ENCODE measurements at regions not wholly inside any gene's neighbourhood (a gene's known extent, or its start where the extent isn't known, plus 50 kb on each side); places are given as distances from the start of the nearest gene placed in this dataset.
"Not testable (repeated sequence)": the region's sequence is repeated elsewhere in the genome, so short reads cannot be mapped to it uniquely, and the experiment has no call there.

GRCh38 chr9:99488131-99489059 is 266.3 kb downstream of the SEC61B start:
- no peak for DNase-seq (ENCODE audit: low read depth)
- Histone ChIP-seq H3K9me3 (ENCODE audit: control insufficient read depth, low read length) (peaks cover 4% of the 10 kb centered on the region), H3K27me3 (replicated peaks; ENCODE audit: control insufficient read depth, insufficient read depth, low read length) (no peaks in the 10 kb centered on the region), H3K9ac (ENCODE audit: low read length) (no peak overlapping the region), H3K4me1 (ENCODE audit: control insufficient read depth, insufficient read depth, low read length) (peaks cover 21% of the 10 kb centered on the region), H3K4me3 (ENCODE audit: low read length) (no peak overlapping the region), H3K36me3 (ENCODE audit: control insufficient read depth, insufficient read depth, low read length, severe bottlenecking) (no peaks in the 10 kb centered on the region)

- peak; percentile 77 for DNase-seq (ENCODE audit: low read depth)
- H3K4me3 ChIP-seq (ENCODE audit: low read length), result no peak overlapping the region
- no peaks in the 10 kb centered on the region for H3K27me3 ChIP-seq (replicated peaks; ENCODE audit: control insufficient read depth, insufficient read depth, low read length)
- H3K9me3 ChIP-seq (ENCODE audit: control insufficient read depth, low read length), result peaks cover 4% of the 10 kb centered on the region
- no peaks in the 10 kb centered on the region for H3K36me3 ChIP-seq (ENCODE audit: control insufficient read depth, insufficient read depth, low read length, severe bottlenecking)
- H3K4me1 ChIP-seq (ENCODE audit: control insufficient read depth, insufficient read depth, low read length), result peaks cover 21% of the 10 kb centered on the region
- H3K9ac ChIP-seq (ENCODE audit: low read length), result no peak overlapping the region
These were observed 267.0 kb downstream of the SEC61B start for GRCh38 chr9:99489060-99489413.

- DNase-seq (ENCODE audit: low read depth), result peak; percentile 89
- Histone ChIP-seq H3K4me1 (ENCODE audit: control insufficient read depth, insufficient read depth, low read length) (peaks cover 15% of the 10 kb centered on the region), H3K36me3 (ENCODE audit: control insufficient read depth, insufficient read depth, low read length, severe bottlenecking) (no peaks in the 10 kb centered on the region), H3K27me3 (replicated peaks; ENCODE audit: control insufficient read depth, insufficient read depth, low read length) (no peaks in the 10 kb centered on the region), H3K9me3 (ENCODE audit: control insufficient read depth, low read length) (no peaks in the 10 kb centered on the region), H3K4me3 (ENCODE audit: low read length) (no peak overlapping the region), H3K9ac (ENCODE audit: low read length) (no peak overlapping the region)
These were observed 268.6 kb downstream of the SEC61B start for GRCh38 chr9:99490729-99491128.

- Histone ChIP-seq H3K27me3 (replicated peaks; ENCODE audit: control insufficient read depth, insufficient read depth, low read length) (no peaks in the 10 kb centered on the region), H3K36me3 (ENCODE audit: control insufficient read depth, insufficient read depth, low read length, severe bottlenecking) (no peaks in the 10 kb centered on the region), H3K4me3 (ENCODE audit: low read length) (no peak overlapping the region), H3K9me3 (ENCODE audit: control insufficient read depth, low read length) (no peaks in the 10 kb centered on the region), H3K9ac (ENCODE audit: low read length) (no peak overlapping the region), H3K4me1 (ENCODE audit: control insufficient read depth, insufficient read depth, low read length) (peaks cover 10% of the 10 kb centered on the region)
- peak; percentile 75 for DNase-seq (ENCODE audit: low read depth)
These were observed 269.5 kb downstream of the SEC61B start for GRCh38 chr9:99491408-99492158.

GRCh38 chr9:99497641-99498040 is 275.6 kb downstream of the SEC61B start:
- Histone ChIP-seq H3K27me3 (replicated peaks; ENCODE audit: control insufficient read depth, insufficient read depth, low read length) (no peaks in the 10 kb centered on the region), H3K4me3 (ENCODE audit: low read length) (no peak overlapping the region), H3K4me1 (ENCODE audit: control insufficient read depth, insufficient read depth, low read length) (no peaks in the 10 kb centered on the region), H3K9me3 (ENCODE audit: control insufficient read depth, low read length) (peaks cover 4% of the 10 kb centered on the region), H3K36me3 (ENCODE audit: control insufficient read depth, insufficient read depth, low read length, severe bottlenecking) (no peaks in the 10 kb centered on the region), H3K9ac (ENCODE audit: low read length) (no peak overlapping the region)
- no peak for DNase-seq (ENCODE audit: low read depth)

- H3K9ac ChIP-seq (ENCODE audit: low read length); H3K4me3 ChIP-seq (ENCODE audit: low read length); H3K9me3 ChIP-seq (ENCODE audit: control insufficient read depth, low read length); H3K27me3 ChIP-seq (replicated peaks; ENCODE audit: control insufficient read depth, insufficient read depth, low read length); H3K4me1 ChIP-seq (ENCODE audit: control insufficient read depth, insufficient read depth, low read length); H3K36me3 ChIP-seq (ENCODE audit: control insufficient read depth, insufficient read depth, low read length, severe bottlenecking); DNase-seq (ENCODE audit: low read depth): not testable (repeated sequence)
These were observed 276.9 kb downstream of the SEC61B start for GRCh38 chr9:99498979-99499378.

GRCh38 chr9:99505936-99506335 is 283.9 kb downstream of the SEC61B start:
- DNase-seq (ENCODE audit: low read depth), result peak; percentile 35
- H3K36me3 ChIP-seq (ENCODE audit: control insufficient read depth, insufficient read depth, low read length, severe bottlenecking), result no peaks in the 10 kb centered on the region

GRCh38 chr9:99506747-99507348 is 284.8 kb downstream of the SEC61B start:
- H3K9me3 ChIP-seq (ENCODE audit: control insufficient read depth, low read length), result no peaks in the 10 kb centered on the region

More at GRCh38 chr9:99505936-99506335, 283.9 kb downstream of the SEC61B start:
- Histone ChIP-seq H3K27me3 (replicated peaks; ENCODE audit: control insufficient read depth, insufficient read depth, low read length) (no peaks in the 10 kb centered on the region), H3K9me3 (ENCODE audit: control insufficient read depth, low read length) (no peaks in the 10 kb centered on the region), H3K9ac (ENCODE audit: low read length) (no peak overlapping the region), H3K4me1 (ENCODE audit: control insufficient read depth, insufficient read depth, low read length) (no peaks in the 10 kb centered on the region), H3K4me3 (ENCODE audit: low read length) (no peak overlapping the region)

GRCh38 chr9:99509065-99509745 is 287.1 kb downstream of the SEC61B start:
- Histone ChIP-seq H3K4me1 (ENCODE audit: control insufficient read depth, insufficient read depth, low read length) (peaks cover 9% of the 10 kb centered on the region), H3K4me3 (ENCODE audit: low read length) (no peak overlapping the region), H3K9me3 (ENCODE audit: control insufficient read depth, low read length) (no peaks in the 10 kb centered on the region), H3K9ac (ENCODE audit: low read length) (no peak overlapping the region), H3K36me3 (ENCODE audit: control insufficient read depth, insufficient read depth, low read length, severe bottlenecking) (no peaks in the 10 kb centered on the region), H3K27me3 (replicated peaks; ENCODE audit: control insufficient read depth, insufficient read depth, low read length) (no peaks in the 10 kb centered on the region)
- no peak for DNase-seq (ENCODE audit: low read depth)

More at GRCh38 chr9:99506747-99507348, 284.8 kb downstream of the SEC61B start:
- DNase-seq (ENCODE audit: low read depth), result peak; percentile 64
- Histone ChIP-seq H3K4me3 (ENCODE audit: low read length) (no peak overlapping the region), H3K36me3 (ENCODE audit: control insufficient read depth, insufficient read depth, low read length, severe bottlenecking) (no peaks in the 10 kb centered on the region), H3K27me3 (replicated peaks; ENCODE audit: control insufficient read depth, insufficient read depth, low read length) (no peaks in the 10 kb centered on the region), H3K4me1 (ENCODE audit: control insufficient read depth, insufficient read depth, low read length) (no peaks in the 10 kb centered on the region), H3K9ac (ENCODE audit: low read length) (no peak overlapping the region)

- no peaks in the 10 kb centered on the region for H3K9me3 ChIP-seq (ENCODE audit: control insufficient read depth, low read length)
- no peak overlapping the region for H3K4me3 ChIP-seq (ENCODE audit: low read length)
- no peak overlapping the region for H3K9ac ChIP-seq (ENCODE audit: low read length)
- H3K4me1 ChIP-seq (ENCODE audit: control insufficient read depth, insufficient read depth, low read length), result peaks cover 10% of the 10 kb centered on the region
- H3K27me3 ChIP-seq (replicated peaks; ENCODE audit: control insufficient read depth, insufficient read depth, low read length), result no peaks in the 10 kb centered on the region
- no peak for DNase-seq (ENCODE audit: low read depth)
- no peaks in the 10 kb centered on the region for H3K36me3 ChIP-seq (ENCODE audit: control insufficient read depth, insufficient read depth, low read length, severe bottlenecking)
These were observed 287.9 kb downstream of the SEC61B start for GRCh38 chr9:99509900-99510535.
